Bronchial epithelial cell (primary cell): ENCODE measurements at regions not wholly inside any gene's neighbourhood (a gene's known extent, or its start where the extent isn't known, plus 50 kb on each side); places are given as distances from the start of the nearest gene placed in this dataset.
A peak's percentile ranks its signal among the peaks of the same experiment; 100 is the strongest.

Experiments
- DNase-seq: peaks from one replicate; pipeline ENCODE4 v3.0.0-alpha.2; 2010; ENCODE audit warnings: low read depth
- FAIRE-seq: peaks from 2 replicates; lab custom pipeline; 2011; peaks lifted over from hg19 to GRCh38; lab: Jason Lieb, UNC
- H3K27me3 ChIP-seq: 2 replicates; pipeline ENCODE4 v1.5.1; 2011; ENCODE audit warnings: low read length; ENCODE audit not compliant: control insufficient read depth, insufficient read depth
- H3K36me3 ChIP-seq: 2 replicates; pipeline ENCODE4 v1.5.1; 2011; ENCODE audit warnings: low read length; ENCODE audit not compliant: control insufficient read depth, insufficient read depth
- H3K4me3 ChIP-seq: 2 replicates; pipeline ENCODE4 v1.5.1; 2011; ENCODE audit warnings: mild to moderate bottlenecking, low read depth, low read length, control low read depth
- CTCF ChIP-seq: IDR thresholded peaks from 2 replicates; pipeline ENCODE4 v1.5.1; 2011; ENCODE audit warnings: mild to moderate bottlenecking, moderate library complexity, low read length, control low read depth, inconsistent platforms; ENCODE audit not compliant: insufficient read depth, severe bottlenecking

- Histone ChIP-seq H3K27me3 (no peaks in the 10 kb centered on the region), H3K36me3 (no peaks in the 10 kb centered on the region), H3K4me3 (no peak overlapping the region)
- no peak for FAIRE-seq
- TF ChIP-seq CTCF, result no peak
- no peak for DNase-seq
These were observed 152.4 kb downstream of the TOMM20 start for GRCh38 chr1:234975941-234976860.

- H3K4me3 ChIP-seq, result no peak overlapping the region
- no peak for TF ChIP-seq CTCF
- H3K36me3 ChIP-seq, result no peaks in the 10 kb centered on the region
- H3K27me3 ChIP-seq, result no peaks in the 10 kb centered on the region
- DNase-seq (peak; percentile 93), FAIRE-seq (no peak)
These were observed 153.3 kb downstream of the TOMM20 start for GRCh38 chr1:234975122-234975940.

- DNase-seq (no peak), FAIRE-seq (no peak)
- H3K36me3 ChIP-seq, result no peaks in the 10 kb centered on the region
- no peaks in the 10 kb centered on the region for H3K27me3 ChIP-seq
- no peak for TF ChIP-seq CTCF
- H3K4me3 ChIP-seq, result no peak overlapping the region
These were observed 155.0 kb downstream of the TOMM20 start for GRCh38 chr1:234973426-234974250.

GRCh38 chr1:234972411-234973191 lies 156.0 kb downstream of the TOMM20 start:
- no peaks in the 10 kb centered on the region for H3K27me3 ChIP-seq
- DNase-seq, result peak; percentile 51
- TF ChIP-seq CTCF, result no peak

More at GRCh38 chr1:234972411-234973191, 156.0 kb downstream of the TOMM20 start:
- no peak for FAIRE-seq
- Histone ChIP-seq H3K4me3 (no peak overlapping the region), H3K36me3 (no peaks in the 10 kb centered on the region)
